A673 (cell line): ENCODE measurements at regions not wholly inside any gene's neighbourhood (a gene's known extent, or its start where the extent isn't known, plus 50 kb on each side); places are given as distances from the start of the nearest gene placed in this dataset.

Experiments used
- BruUV-seq: library from RNA; stranded (reverse); fragments of 400-500 nt; replicated peaks from 2 replicates; lab custom pipeline; 2021; lab: Mats Ljungman, UMichigan
- CTCF ChIA-PET: fragments of 300-600 bp; sonication (Branson Sonifier 250); formaldehyde crosslinking; loops from one replicate; lab custom pipeline; 2022; ENCODE audit warnings: antibody characterized with exemption; lab: Charles Lee
- POLR2A ChIA-PET: fragments of 300-600 bp; sonication (Branson Sonifier 250); formaldehyde crosslinking; loops from one replicate; lab custom pipeline; 2022; ENCODE audit warnings: antibody characterized with exemption; ENCODE audit not compliant: low non-redundant PET; lab: Charles Lee
- DNase-seq: peaks from one replicate; pipeline ENCODE4 v3.0.0-alpha.2; 2015; ENCODE audit warnings: low spot score
- H3K27ac ChIP-seq: fragments of 200-600 bp; sonication (generic); 2 replicates; pipeline ENCODE4 v1.5.1; 2016; ENCODE audit warnings: mixed run types, low read depth, mild to moderate bottlenecking, mixed read lengths, antibody characterized with exemption, low read length; ENCODE audit not compliant: poor library complexity, severe bottlenecking
- H3K27me3 ChIP-seq: fragments of 200-600 bp; sonication (generic); replicated peaks from 2 replicates; pipeline ENCODE4 v1.6.1; 2017; ENCODE audit warnings: mixed run types, low read depth, mild to moderate bottlenecking, mixed read lengths, antibody characterized with exemption, low read length; ENCODE audit not compliant: insufficient read depth, poor library complexity
- H3K36me3 ChIP-seq: fragments of 200-600 bp; sonication (generic); 2 replicates; pipeline ENCODE4 v1.6.1; 2016; ENCODE audit warnings: mixed run types, mild to moderate bottlenecking, mixed read lengths, antibody characterized with exemption, low read length; ENCODE audit not compliant: insufficient read depth, poor library complexity, severe bottlenecking
- H3K4me1 ChIP-seq: fragments of 200-600 bp; sonication (generic); 2 replicates; pipeline ENCODE4 v1.6.1; 2017; ENCODE audit warnings: mixed run types, mild to moderate bottlenecking, mixed read lengths, antibody characterized with exemption, low read length; ENCODE audit not compliant: insufficient read depth, poor library complexity, severe bottlenecking
- H3K4me3 ChIP-seq: fragments of 200-600 bp; sonication (generic); 2 replicates; pipeline ENCODE4 v1.5.1; 2016; ENCODE audit warnings: low read depth, mixed run types, mild to moderate bottlenecking, mixed read lengths, low read length; ENCODE audit not compliant: poor library complexity, severe bottlenecking
- H3K9me3 ChIP-seq: fragments of 200-600 bp; sonication (generic); 2 replicates; pipeline ENCODE4 v1.6.1; 2016; ENCODE audit warnings: mixed run types, low read depth, mild to moderate bottlenecking, mixed read lengths, antibody characterized with exemption, low read length; ENCODE audit not compliant: poor library complexity, severe bottlenecking
- CTCF ChIP-seq: fragments of 300-800, 200-600 bp; sonication (generic); conservative IDR thresholded peaks from 2 replicates; pipeline ENCODE4 v1.5.1; 2017; ENCODE audit warnings: low read depth, mild to moderate bottlenecking, antibody characterized with exemption, low read length, moderate library complexity, mixed read lengths
- EZH2 ChIP-seq: fragments of 200-600 bp; sonication (generic); IDR thresholded peaks from 2 replicates; pipeline ENCODE4 v1.6.1; 2017; ENCODE audit warnings: borderline replicate concordance, low read depth, mild to moderate bottlenecking, mixed read lengths, antibody characterized with exemption, low read length; ENCODE audit not compliant: poor library complexity, severe bottlenecking
- intact Hi-C: fragments of 100-400 bp; cut with micrococcal nuclease; formaldehyde crosslinking; loops from one replicate; pipeline ENCODE4 v1.10.0; 2022; ENCODE audit not compliant: unreplicated experiment

DNA sequence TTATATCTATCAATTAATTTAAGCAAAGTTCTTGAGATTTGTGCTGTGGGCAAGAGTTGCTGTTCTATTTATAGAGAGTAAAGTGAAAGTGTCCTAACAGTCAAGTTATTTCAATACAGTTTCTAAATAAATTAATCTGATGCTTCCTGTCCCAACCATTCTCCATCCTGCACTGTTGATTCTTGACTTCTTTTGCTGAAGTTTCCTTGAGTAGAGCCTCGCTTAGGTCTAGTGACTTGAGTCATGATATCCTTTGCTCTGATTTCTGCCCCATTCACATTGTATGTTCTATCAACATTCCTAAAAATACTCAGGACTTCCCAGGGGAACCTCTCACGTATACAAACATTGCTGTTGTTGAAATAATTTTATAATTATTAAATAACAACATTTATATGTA lies 498.4 kb upstream of the ALCAM start:
- Histone ChIP-seq H3K4me3 (no peak overlapping the region), H3K27ac (no peak overlapping the region), H3K4me1 (no peaks in the 10 kb centered on the region), H3K9me3 (no peaks in the 10 kb centered on the region), H3K36me3 (no peaks in the 10 kb centered on the region), H3K27me3 (no peaks in the 10 kb centered on the region)
- DNase-seq = no peak
- intact Hi-C loops = no loop called here
- CTCF ChIA-PET = no interaction called here
- POLR2A ChIA-PET = no interaction called here
- BruUV-seq = no TSS peak
- TF ChIP-seq CTCF = no peak
- TF ChIP-seq EZH2 = no peak

GRCh38 chr3:104870276-104870675 lies 496.4 kb upstream of the ALCAM start:
- no peaks in the 10 kb centered on the region for H3K4me1 ChIP-seq
- no TSS peak for BruUV-seq
- no peaks in the 10 kb centered on the region for H3K9me3 ChIP-seq
- H3K36me3 ChIP-seq = no peaks in the 10 kb centered on the region
- POLR2A ChIA-PET = no interaction called here
- H3K4me3 ChIP-seq = no peak overlapping the region
- intact Hi-C loops = no loop called here
- no peak for DNase-seq
- no peak overlapping the region for H3K27ac ChIP-seq
- CTCF ChIA-PET = no interaction called here
- H3K27me3 ChIP-seq = no peaks in the 10 kb centered on the region
- TF ChIP-seq CTCF (no peak), EZH2 (no peak)

DNA sequence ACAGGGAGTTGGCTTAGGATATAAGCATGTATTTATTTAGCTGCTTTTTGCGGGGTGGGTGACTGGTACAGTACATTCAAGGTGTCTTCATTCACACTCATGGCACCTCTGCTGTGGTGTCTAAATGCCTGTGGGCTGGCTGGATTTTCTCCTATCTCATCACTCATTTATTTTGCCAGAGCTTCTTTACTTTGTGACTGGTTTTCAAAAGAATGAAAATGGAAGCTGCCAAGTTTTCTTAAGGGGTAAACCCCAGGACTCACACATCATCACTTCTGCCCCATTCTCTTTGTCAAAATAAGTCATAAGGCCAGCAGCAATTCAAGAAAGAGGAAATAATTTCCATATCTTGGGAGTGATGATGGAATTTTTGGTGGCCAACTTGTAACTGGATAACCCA lies 493.4 kb upstream of the ALCAM start:
- Histone ChIP-seq H3K27me3 (no peaks in the 10 kb centered on the region), H3K9me3 (no peaks in the 10 kb centered on the region), H3K4me1 (no peaks in the 10 kb centered on the region), H3K27ac (no peak overlapping the region), H3K36me3 (no peaks in the 10 kb centered on the region), H3K4me3 (no peak overlapping the region)
- no TSS peak for BruUV-seq
- ChIA-PET CTCF (no interaction called here), POLR2A (no interaction called here)
- intact Hi-C loops = no loop called here
- no peak for DNase-seq
- no peak for TF ChIP-seq CTCF
- no peak for TF ChIP-seq EZH2
